Right lobe of liver (tissue), 6 donors: ENCODE measurements at regions not wholly inside any gene's neighbourhood (a gene's known extent, or its start where the extent isn't known, plus 50 kb on each side); places are given as distances from the start of the nearest gene placed in this dataset.

Experiments
- ATAC-seq, 4 donors: fragments of 200-7000 bp; cut with Tn5 transposase; one replicate each; pipeline ENCODE4 v1.9.1; 2020; ENCODE audit warnings: mild to moderate bottlenecking in 4 of 4, moderate library complexity in 4 of 4
- DNase-seq, 3 donors: peaks; one replicate each; pipeline ENCODE4 v3.0.0-alpha.2; 2020
- H3K27ac ChIP-seq, 3 donors: fragments of 200-600 bp; one replicate each; pipeline ENCODE4 v1.8.0; 2022
- H3K27me3 ChIP-seq, 2 donors: fragments of 200-600 bp; one replicate each; pipeline ENCODE4 v1.8.0; 2022
- H3K36me3 ChIP-seq, 4 donors: fragments of 200-600 bp; sonication (generic) in 1 of 4; one replicate each; pipeline versions ENCODE4 v1.5.1 to v1.8.0; 2017 to 2022; ENCODE audit warnings: control low read depth in 1 of 4
- H3K4me1 ChIP-seq, 4 donors: fragments of 200-600 bp; sonication (generic) in 1 of 4; one replicate each; pipeline versions ENCODE4 v1.5.1 to v1.8.0; 2017 to 2022; ENCODE audit warnings: control low read depth in 1 of 4
- H3K4me3 ChIP-seq, 3 donors: fragments of 200-600 bp; one replicate each; pipeline ENCODE4 v1.8.0; 2022
- H3K9me3 ChIP-seq, 4 donors: fragments of 200-600 bp; sonication (generic) in 1 of 4; one replicate each; pipeline versions ENCODE4 v1.5.1 to v1.8.0; 2017 to 2022; ENCODE audit warnings: control low read depth in 1 of 4
- CTCF ChIP-seq, 4 donors: fragments of 200-600 bp in 3 of 4; fragments of 450-650 bp in 1 of 4; IDR thresholded peaks; one replicate each; pipeline versions ENCODE4 v1.5.1 to v1.8.0; 2016 to 2022; ENCODE audit warnings: antibody characterized with exemption in 4 of 4, mild to moderate bottlenecking in 2 of 4
- POLR2A ChIP-seq: fragments of 450-650 bp; IDR thresholded peaks from one replicate; pipeline ENCODE4 v1.6.1; 2017; ENCODE audit warnings: antibody characterized with exemption, mild to moderate bottlenecking
- WGBS: methylation state at CpG from one replicate; pipeline ENCODE4 v1.1.6; 2018; ENCODE audit warnings: low coverage, low lambda C conversion rate; ENCODE audit not compliant: insufficient coverage; ENCODE audit errors: missing lambda C conversion rate; 5-methylcytosine and 5-hydroxymethylcytosine counted together
- intact Hi-C, 2 donors: fragments of 100-400 bp; cut with DNase I; formaldehyde crosslinking; loops; one replicate each; pipeline versions ENCODE4 v1.11.2 to v1.14.1; 2022
- donor health status: DM: no; HTN: yes; CAD: no.
- donor health status: DM: no; HTN: no; CAD: no.
- donor health status: DM: no; HTN: no; CAD: no.
- donor health status: DM: no; HTN: yes; CAD: no.
- donor health status: DM: no; HTN: yes; CAD: no.

GRCh38 chr12:5210923-5211290 is 167.2 kb downstream of the KCNA5 start:
- Histone ChIP-seq H3K4me3 (no peak overlapping the region), H3K4me1 (no peaks in the 10 kb centered on the region), H3K27me3 (no peaks in the 10 kb centered on the region), H3K9me3 (no peaks in the 10 kb centered on the region), H3K27ac (no peak overlapping the region), H3K36me3 (no peaks in the 10 kb centered on the region)
- ATAC-seq, result no peak
- TF ChIP-seq POLR2A (no peak), CTCF (IDR thresholded peaks at IDR 0.05) (no peak)
- no peak for DNase-seq
- WGBS, result 78% methylated on average over 3 of the region's 6 CpGs
- intact Hi-C loops, result no loop called here

- Histone ChIP-seq H3K9me3 (no peaks in the 10 kb centered on the region), H3K4me3 (no peak overlapping the region), H3K36me3 (no peaks in the 10 kb centered on the region), H3K27me3 (no peaks in the 10 kb centered on the region), H3K4me1 (no peaks in the 10 kb centered on the region), H3K27ac (no peak overlapping the region)
- 51% methylated on average over 2 of the region's 2 CpGs for WGBS
- TF ChIP-seq CTCF (IDR thresholded peaks at IDR 0.05) (no peak), POLR2A (no peak)
- ATAC-seq, result no peak
- intact Hi-C loops, result no loop called here
- DNase-seq, result no peak
Observed at GRCh38 chr12:5213336-5213735, 169.7 kb downstream of the KCNA5 start.

GRCh38 chr12:5213990-5214389 is 170.3 kb downstream of the KCNA5 start:
- H3K4me1 ChIP-seq, result no peaks in the 10 kb centered on the region
- no peaks in the 10 kb centered on the region for H3K9me3 ChIP-seq
- no peak overlapping the region for H3K4me3 ChIP-seq
- 48% methylated on average over 2 of the region's 2 CpGs for WGBS
- H3K36me3 ChIP-seq, result no peaks in the 10 kb centered on the region
- intact Hi-C loops, result no loop called here
- H3K27ac ChIP-seq, result no peak overlapping the region
- TF ChIP-seq POLR2A (no peak), CTCF (IDR thresholded peaks at IDR 0.05) (no peak)
- ATAC-seq (no peak), DNase-seq (no peak)
- no peaks in the 10 kb centered on the region for H3K27me3 ChIP-seq

- no peak for ATAC-seq
- no peak for DNase-seq
- H3K27me3 ChIP-seq, result no peaks in the 10 kb centered on the region
- WGBS, result 40% methylated on average over 5 of the region's 6 CpGs
- no peaks in the 10 kb centered on the region for H3K36me3 ChIP-seq
- no peaks in the 10 kb centered on the region for H3K9me3 ChIP-seq
- H3K27ac ChIP-seq, result no peak overlapping the region
- TF ChIP-seq CTCF (IDR thresholded peaks at IDR 0.05), result no peak
- no peak for TF ChIP-seq POLR2A
- H3K4me3 ChIP-seq, result no peak overlapping the region
- intact Hi-C loops, result no loop called here
- H3K4me1 ChIP-seq, result no peaks in the 10 kb centered on the region
Observed at GRCh38 chr12:5217936-5218335, 174.3 kb downstream of the KCNA5 start.

- no peaks in the 10 kb centered on the region for H3K27me3 ChIP-seq
- H3K4me3 ChIP-seq, result no peak overlapping the region
- no peak overlapping the region for H3K27ac ChIP-seq
- H3K36me3 ChIP-seq, result no peaks in the 10 kb centered on the region
- TF ChIP-seq CTCF (IDR thresholded peaks at IDR 0.05) (no peak), POLR2A (no peak)
- ATAC-seq, result no peak
- 60% methylated on average over 3 of the region's 3 CpGs for WGBS
- no peak for DNase-seq
- H3K4me1 ChIP-seq, result no peaks in the 10 kb centered on the region
- H3K9me3 ChIP-seq, result no peaks in the 10 kb centered on the region
- intact Hi-C loops, result no loop called here
Observed at GRCh38 chr12:5220099-5220498, 176.4 kb downstream of the KCNA5 start.
